ENCODE measurements at regions not wholly inside any gene's neighbourhood (a gene's known extent, or its start where the extent isn't known, plus 50 kb on each side); places are given as distances from the start of the nearest gene placed in this dataset.

DNA sequence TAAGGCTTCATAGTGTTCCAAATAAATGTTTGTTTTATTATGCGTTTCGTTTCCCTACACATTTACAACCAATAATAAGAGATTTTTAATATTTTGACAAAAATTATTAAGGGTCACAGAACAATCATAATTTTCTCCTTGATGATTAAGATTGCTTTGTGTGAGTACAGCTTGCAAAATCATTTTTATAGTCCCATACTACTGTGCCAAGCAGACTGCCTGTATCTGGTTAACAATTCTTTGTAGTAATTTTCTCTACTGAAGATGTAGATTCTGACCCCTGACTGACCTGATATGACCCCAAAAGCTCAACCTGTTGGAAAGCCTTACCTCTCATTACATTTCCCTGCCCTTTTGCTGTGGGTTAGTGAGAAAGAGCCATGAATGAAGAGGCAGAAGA, 311.9 kb upstream of the PIK3R1 start:
- TF ChIP-seq CTCF (tag by site-specific recombination; IDR thresholded peaks at IDR 0.05) (no peak), ZBTB10 (tag by site-specific recombination; IDR thresholded peaks at IDR 0.05) (no peak), ZNF398 (tag by site-specific recombination; IDR thresholded peaks at IDR 0.05) (no peak), YY1 (tag by site-specific recombination; IDR thresholded peaks at IDR 0.05) (no peak)
- TF ChIP-seq, protein P1, sequence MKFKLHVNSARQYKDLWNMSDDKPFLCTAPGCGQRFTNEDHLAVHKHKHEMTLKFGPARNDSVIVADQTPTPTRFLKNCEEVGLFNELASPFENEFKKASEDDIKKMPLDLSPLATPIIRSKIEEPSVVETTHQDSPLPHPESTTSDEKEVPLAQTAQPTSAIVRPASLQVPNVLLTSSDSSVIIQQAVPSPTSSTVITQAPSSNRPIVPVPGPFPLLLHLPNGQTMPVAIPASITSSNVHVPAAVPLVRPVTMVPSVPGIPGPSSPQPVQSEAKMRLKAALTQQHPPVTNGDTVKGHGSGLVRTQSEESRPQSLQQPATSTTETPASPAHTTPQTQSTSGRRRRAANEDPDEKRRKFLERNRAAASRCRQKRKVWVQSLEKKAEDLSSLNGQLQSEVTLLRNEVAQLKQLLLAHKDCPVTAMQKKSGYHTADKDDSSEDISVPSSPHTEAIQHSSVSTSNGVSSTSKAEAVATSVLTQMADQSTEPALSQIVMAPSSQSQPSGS (tag by site-specific recombination; IDR thresholded peaks at IDR 0.05; ENCODE audit: low read depth): no peak

Measured in HEK293 (cell line).